Colonic mucosa (tissue), 4 donors: ENCODE measurements at regions not wholly inside any gene's neighbourhood (a gene's known extent, or its start where the extent isn't known, plus 50 kb on each side); places are given as distances from the start of the nearest gene placed in this dataset.
"Not testable (repeated sequence)": the region's sequence is repeated elsewhere in the genome, so short reads cannot be mapped to it uniquely, and the experiment has no call there.

Experiments
- DNase-seq: peaks from one replicate; pipeline ENCODE4 v3.0.0-alpha.2; 2020
- H3K27ac ChIP-seq: fragments of 200-600 bp; one replicate; pipeline ENCODE4 v1.8.0; 2021
- H3K27me3 ChIP-seq: fragments of 200-600 bp; one replicate; pipeline ENCODE4 v1.8.0; 2021
- H3K36me3 ChIP-seq: fragments of 200-600 bp; one replicate; pipeline ENCODE4 v1.8.0; 2021
- H3K4me1 ChIP-seq: fragments of 200-600 bp; one replicate; pipeline ENCODE4 v1.8.0; 2021; ENCODE audit warnings: mild to moderate bottlenecking
- H3K4me3 ChIP-seq: fragments of 200-600 bp; one replicate; pipeline ENCODE4 v1.8.0; 2021
- H3K9ac ChIP-seq, 2 donors: one replicate each; pipeline ENCODE4 v1.7.0; 2013; ENCODE audit warnings: control low read depth in 2 of 2, low read depth in 2 of 2, low read length in 2 of 2
- H3K9me3 ChIP-seq: fragments of 200-600 bp; one replicate; pipeline ENCODE4 v1.8.0; 2021
- intact Hi-C: fragments of 100-400 bp; cut with DNase I; formaldehyde crosslinking; loops from one replicate; pipeline ENCODE4 v1.14.1; 2022
- TF ChIP-seq, protein P1 (sequence below): fragments of 200-600 bp; IDR thresholded peaks from one replicate; pipeline ENCODE4 v1.8.0; 2022; ENCODE audit warnings: antibody characterized with exemption, mild to moderate bottlenecking
- donor health status: healthy.
- donor health status: DM: no; HTN: no; CAD: no.
- donor health status: DM: no; HTN: no; CAD: no.

DNA sequence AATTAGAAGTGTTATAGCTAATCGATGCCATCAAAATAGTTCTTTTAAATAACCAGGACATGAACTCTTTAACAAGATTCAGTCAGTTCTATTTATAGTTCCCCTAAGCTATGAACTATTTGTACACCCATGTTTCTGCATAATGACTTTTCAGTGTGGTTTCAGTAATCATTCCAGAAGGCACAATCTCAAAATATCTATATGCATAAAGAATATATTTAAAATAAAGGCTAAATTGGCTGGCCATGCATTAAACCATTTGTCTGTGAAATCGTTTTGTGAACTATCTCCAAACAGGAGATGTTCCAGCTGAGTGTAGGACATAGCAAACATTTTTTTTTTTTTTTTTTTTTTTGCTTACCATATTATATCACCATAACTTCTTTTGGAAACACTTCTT is 719.3 kb downstream of the PLCL1 start:
- H3K4me1 ChIP-seq: no peaks in the 10 kb centered on the region
- H3K27ac ChIP-seq: no peak overlapping the region
- intact Hi-C loops: no loop called here
- TF ChIP-seq, protein P1, sequence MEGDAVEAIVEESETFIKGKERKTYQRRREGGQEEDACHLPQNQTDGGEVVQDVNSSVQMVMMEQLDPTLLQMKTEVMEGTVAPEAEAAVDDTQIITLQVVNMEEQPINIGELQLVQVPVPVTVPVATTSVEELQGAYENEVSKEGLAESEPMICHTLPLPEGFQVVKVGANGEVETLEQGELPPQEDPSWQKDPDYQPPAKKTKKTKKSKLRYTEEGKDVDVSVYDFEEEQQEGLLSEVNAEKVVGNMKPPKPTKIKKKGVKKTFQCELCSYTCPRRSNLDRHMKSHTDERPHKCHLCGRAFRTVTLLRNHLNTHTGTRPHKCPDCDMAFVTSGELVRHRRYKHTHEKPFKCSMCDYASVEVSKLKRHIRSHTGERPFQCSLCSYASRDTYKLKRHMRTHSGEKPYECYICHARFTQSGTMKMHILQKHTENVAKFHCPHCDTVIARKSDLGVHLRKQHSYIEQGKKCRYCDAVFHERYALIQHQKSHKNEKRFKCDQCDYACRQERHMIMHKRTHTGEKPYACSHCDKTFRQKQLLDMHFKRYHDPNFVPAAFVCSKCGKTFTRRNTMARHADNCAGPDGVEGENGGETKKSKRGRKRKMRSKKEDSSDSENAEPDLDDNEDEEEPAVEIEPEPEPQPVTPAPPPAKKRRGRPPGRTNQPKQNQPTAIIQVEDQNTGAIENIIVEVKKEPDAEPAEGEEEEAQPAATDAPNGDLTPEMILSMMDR: no peak
- DNase-seq: no peak
- no peaks in the 10 kb centered on the region for H3K9me3 ChIP-seq
- H3K9ac ChIP-seq: no peak overlapping the region
- no peaks in the 10 kb centered on the region for H3K27me3 ChIP-seq
- H3K36me3 ChIP-seq: no peaks in the 10 kb centered on the region
- no peak overlapping the region for H3K4me3 ChIP-seq

DNA sequence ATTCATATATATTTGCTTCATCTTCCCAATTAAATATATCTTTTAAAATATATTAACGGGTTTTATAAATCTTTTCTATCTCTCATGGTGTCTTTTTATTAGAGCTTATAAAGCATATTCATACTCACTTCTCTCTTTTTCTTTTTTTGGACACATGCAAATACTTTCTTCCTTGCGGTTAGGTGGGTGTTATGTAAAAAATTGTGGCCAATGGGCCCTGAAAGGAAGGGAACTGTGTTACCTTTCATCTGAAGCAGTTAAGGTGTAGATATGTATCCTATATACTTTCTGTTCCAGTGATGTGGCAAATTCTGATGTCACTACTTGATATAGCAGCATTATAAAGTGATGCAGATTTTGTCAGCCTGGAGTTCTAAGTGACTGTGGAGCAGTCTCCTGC is 714.5 kb downstream of the PLCL1 start:
- no peaks in the 10 kb centered on the region for H3K4me1 ChIP-seq
- no peaks in the 10 kb centered on the region for H3K9me3 ChIP-seq
- no peaks in the 10 kb centered on the region for H3K27me3 ChIP-seq
- TF ChIP-seq, protein P1: no peak
- no peaks in the 10 kb centered on the region for H3K36me3 ChIP-seq
- no peak overlapping the region for H3K27ac ChIP-seq
- H3K4me3 ChIP-seq: no peak overlapping the region
- no peak overlapping the region for H3K9ac ChIP-seq
- DNase-seq: no peak
- intact Hi-C loops: no loop called here

DNA sequence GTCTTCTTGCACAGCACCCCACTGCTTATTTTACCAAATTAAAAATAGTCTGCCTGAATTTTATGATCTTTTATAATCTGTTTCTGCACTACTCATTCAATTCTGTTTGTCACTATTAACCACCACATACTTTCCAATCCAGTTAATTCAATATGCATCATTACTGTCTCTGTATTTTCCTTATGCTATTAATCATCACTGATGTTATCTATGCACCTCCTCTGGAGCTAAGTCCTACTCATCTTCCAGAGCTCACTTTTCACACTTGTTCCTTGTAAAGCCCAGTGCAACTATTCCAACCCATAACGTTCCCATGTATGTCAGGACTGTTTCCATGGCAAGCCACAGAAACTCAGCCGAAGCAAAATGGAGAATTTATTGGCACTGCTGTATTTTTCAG is 713.6 kb downstream of the PLCL1 start:
- TF ChIP-seq, protein P1: no peak
- DNase-seq: no peak
- Histone ChIP-seq H3K9me3 (no peaks in the 10 kb centered on the region), H3K4me3 (no peak overlapping the region), H3K27me3 (no peaks in the 10 kb centered on the region), H3K9ac (no peak overlapping the region), H3K27ac (no peak overlapping the region), H3K36me3 (no peaks in the 10 kb centered on the region), H3K4me1 (no peaks in the 10 kb centered on the region)
- intact Hi-C loops: no loop called here

DNA sequence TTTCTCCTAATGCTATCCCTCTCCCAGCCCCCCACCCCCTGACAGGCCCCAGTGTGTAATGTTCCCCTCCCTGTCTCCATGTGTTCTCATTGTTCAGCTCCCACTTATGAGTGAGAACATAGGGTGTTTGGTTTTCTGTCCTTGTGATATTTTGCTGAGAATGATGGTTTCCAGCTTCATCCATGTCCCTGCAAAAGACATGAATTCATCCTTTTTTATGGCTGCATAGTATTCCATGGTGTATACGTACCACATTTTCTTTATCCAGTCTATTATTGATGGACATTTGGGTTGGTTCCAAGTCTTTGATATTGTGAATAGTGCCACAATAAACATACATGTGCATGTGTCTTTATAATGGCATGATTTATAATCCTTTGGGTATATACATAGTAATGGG is 704.2 kb downstream of the PLCL1 start:
- H3K4me3 ChIP-seq, DNase-seq, H3K27me3 ChIP-seq, intact Hi-C loops, H3K36me3 ChIP-seq, H3K27ac ChIP-seq, H3K9ac ChIP-seq, H3K9me3 ChIP-seq, H3K4me1 ChIP-seq: not testable (repeated sequence)

DNA sequence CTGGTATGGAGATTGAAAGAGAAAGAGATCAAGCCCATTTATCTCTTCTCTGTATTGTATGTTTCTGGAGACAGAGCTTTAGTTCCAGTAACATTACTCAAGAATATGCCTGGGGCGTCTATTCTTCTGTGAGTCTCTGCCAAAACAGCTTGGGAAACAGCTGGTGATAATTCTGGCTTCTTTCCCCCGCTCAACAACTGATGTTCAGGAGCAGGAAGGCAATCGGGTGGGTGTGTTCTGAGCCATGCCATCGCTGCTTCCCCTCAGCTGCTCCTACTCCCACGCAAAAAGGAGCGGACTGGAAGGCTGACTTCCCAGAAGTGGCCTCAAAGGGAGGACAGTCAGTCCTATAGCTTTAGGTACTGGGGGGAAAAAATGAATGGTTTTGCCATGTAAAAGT is 695.1 kb downstream of the PLCL1 start:
- Histone ChIP-seq H3K4me1 (no peaks in the 10 kb centered on the region), H3K27ac (no peak overlapping the region), H3K9ac (no peak overlapping the region), H3K9me3 (no peaks in the 10 kb centered on the region), H3K27me3 (no peaks in the 10 kb centered on the region), H3K4me3 (no peak overlapping the region), H3K36me3 (no peaks in the 10 kb centered on the region)
- DNase-seq: no peak
- TF ChIP-seq, protein P1: no peak
- intact Hi-C loops: no loop called here

DNA sequence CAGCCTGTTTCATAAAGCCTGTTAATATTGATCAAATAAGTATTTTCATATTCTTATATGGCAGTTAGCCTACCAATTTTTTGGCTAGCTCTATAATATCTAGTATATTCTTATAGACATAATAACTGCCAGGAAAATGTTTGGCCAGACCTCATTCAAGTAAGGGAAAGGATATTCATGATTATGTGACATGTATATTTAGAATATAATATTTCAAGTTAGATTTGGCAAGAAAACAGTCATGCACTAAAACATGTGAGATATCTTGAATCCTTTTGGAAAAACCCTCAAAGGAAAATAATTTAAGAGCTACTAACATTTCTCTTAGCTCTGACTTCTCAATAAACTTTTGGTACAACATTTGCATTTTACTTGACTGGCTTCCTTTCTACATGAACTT is 694.1 kb downstream of the PLCL1 start:
- Histone ChIP-seq H3K27me3 (no peaks in the 10 kb centered on the region), H3K27ac (no peak overlapping the region), H3K9ac (no peak overlapping the region), H3K9me3 (no peaks in the 10 kb centered on the region), H3K4me3 (no peak overlapping the region), H3K4me1 (no peaks in the 10 kb centered on the region), H3K36me3 (no peaks in the 10 kb centered on the region)
- TF ChIP-seq, protein P1: no peak
- DNase-seq: no peak
- intact Hi-C loops: no loop called here
